GM21423 (cell line): ENCODE measurements at regions not wholly inside any gene's neighbourhood (a gene's known extent, or its start where the extent isn't known, plus 50 kb on each side); places are given as distances from the start of the nearest gene placed in this dataset.
"Not testable (repeated sequence)": the region's sequence is repeated elsewhere in the genome, so short reads cannot be mapped to it uniquely, and the experiment has no call there.

Source experiments
- ATAC-seq: cut with Tn5 transposase; IDR thresholded peaks from one replicate; pipeline ENCODE4 v1.9.1; 2021; ENCODE audit warnings: mild to moderate bottlenecking, moderate library complexity; ENCODE audit not compliant: unreplicated experiment

DNA sequence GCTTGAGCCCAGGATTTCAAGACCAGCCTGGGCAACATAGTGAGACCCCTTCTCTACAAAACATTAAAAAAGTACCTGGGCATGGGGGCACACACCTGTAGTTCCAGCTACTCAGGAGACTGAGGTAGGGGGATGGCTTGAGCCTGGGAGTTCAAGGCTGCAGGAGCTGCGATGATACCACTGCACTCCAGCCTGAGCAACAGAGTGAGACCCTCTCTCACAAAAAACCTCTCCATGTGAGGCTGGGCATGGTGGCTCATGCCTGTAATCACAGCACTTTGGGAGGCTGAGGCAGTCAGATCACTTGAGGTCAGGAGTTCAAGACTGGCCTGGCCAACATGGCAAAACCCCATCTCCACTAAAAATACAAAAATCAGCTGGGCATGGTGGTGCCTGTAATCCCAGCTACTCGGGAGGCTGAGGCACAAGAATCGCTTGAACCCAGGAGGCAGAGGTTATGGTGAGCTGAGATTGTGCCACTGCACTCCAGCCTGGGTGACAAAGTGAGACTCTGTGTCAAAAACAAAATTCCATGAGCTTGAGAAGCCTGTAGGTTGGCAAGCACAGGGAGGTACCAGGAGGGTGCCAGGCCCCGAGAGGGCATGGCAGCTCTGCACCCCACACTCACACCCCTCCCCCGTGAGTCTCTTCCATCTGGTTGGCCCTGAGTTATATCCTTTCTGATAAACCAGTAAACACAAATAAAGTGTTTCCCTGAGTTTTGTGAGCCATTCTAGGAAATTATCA lies 88.8 kb downstream of the KCNJ18 start:
- ATAC-seq: not testable (repeated sequence)

DNA sequence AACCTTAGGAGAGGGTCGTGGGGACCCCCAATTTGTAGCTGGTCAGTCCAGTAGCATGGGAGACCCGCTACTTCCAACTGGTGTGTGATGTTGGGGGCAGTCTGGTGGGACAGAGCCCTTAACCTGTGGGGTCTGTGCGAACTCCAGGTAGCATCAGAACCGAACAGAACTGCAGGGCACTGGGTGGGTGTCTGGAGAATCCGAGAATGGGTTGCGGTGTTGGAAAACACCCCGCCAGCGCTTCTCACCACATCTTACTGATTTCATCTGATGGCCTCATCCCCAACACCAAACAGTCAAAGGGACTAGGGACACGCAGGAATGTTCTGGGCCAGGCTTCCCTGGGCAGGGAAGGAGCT lies 89.3 kb downstream of the KCNJ18 start:
- ATAC-seq: not testable (repeated sequence)

DNA sequence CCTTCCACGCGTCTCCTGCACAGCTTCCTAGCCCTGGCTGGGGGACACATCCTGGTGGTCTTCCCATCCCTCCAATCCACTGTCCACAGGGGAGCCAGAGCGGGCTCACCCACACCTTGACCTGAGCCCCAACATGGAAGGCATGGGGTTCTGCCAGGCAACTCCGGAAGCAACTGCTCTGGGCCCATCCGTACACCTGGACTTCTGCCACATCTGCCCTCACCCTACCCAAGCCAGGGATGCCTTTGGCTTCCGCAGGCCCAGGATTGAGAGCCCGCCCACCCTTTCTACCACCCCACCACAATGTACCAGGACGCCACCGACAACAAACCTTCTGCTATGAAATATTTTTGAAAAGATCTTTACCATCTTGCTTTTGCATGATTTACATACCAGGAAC lies 89.8 kb downstream of the KCNJ18 start:
- ATAC-seq: not testable (repeated sequence)

DNA sequence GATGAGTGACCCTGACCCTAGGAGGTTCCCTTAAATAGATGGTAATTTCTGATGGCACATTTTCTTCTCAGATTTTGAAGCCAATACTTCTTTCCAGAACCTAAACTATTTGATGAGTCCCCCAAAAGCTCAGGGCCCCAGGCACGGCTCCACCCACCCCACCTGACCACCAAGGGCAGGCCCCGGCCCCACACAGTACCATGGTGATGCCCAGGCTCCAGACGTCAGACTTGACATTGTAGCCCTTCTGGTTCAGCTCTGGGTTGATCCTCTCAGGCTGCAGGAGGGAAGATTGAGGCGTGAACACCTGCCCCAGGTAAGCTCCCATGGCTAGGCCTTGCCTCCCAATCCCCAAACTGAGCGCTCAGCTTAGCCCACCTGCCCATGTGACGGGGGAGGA lies 90.3 kb downstream of the KCNJ18 start:
- not testable (repeated sequence) for ATAC-seq

DNA sequence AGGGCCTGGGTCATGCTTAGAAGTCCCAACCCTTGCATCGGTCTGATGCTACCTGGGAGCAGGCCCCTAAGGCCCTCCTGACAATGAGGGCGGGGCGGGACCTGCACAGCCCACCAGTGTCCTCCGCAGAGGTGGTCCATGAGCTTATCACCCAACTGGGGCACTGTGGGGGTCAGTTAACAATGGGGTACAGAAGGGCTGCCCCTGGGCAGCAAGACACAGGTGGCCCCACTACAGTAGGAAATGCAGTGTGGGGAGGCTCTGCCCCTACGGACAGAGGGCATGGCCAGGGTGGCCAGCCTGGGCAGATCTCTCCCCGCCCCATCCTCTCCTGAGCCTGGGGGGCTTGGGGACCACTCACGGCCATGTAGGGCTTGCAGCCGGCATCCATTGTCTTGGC lies 90.7 kb downstream of the KCNJ18 start:
- not testable (repeated sequence) for ATAC-seq

DNA sequence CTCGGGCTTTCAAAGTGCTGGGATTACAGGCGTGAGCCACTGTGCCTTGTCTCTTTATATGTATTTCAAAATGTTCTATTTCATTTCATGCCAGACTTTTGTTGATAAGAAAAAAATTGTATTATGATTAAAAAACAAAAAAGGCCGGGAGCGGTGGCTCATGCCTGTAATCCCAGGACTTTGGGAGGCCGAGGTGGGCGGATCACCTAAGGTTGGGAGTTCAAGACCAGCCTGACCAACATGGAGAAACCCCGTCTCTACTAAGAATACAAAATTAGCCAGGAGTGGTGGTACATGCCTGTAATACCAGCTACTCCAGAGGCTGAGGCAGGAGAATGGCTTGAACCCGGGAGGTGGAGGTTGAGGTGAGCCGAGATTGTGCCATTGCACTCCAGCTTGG lies 121.9 kb downstream of the KCNJ18 start:
- ATAC-seq: not testable (repeated sequence)

DNA sequence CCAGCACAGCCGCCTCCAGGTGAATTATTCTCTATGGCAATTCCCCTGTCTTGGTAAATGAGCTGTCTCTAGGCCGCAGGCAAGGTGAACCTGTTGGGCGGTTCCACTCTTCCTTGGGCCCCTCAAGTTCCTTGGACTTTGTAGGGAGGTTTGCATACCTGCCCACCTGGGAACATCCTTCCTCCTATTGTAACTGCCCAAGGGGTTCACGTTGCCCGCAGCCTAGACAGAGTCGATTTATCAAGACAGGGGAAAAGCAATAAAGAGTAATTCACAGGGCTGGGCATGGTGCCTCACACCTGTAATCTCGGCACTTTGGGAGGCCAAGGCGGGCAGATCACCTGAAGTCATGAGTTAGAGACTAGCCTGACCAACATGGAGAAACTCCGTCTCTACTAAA lies 122.5 kb downstream of the KCNJ18 start:
- no peak for ATAC-seq

DNA sequence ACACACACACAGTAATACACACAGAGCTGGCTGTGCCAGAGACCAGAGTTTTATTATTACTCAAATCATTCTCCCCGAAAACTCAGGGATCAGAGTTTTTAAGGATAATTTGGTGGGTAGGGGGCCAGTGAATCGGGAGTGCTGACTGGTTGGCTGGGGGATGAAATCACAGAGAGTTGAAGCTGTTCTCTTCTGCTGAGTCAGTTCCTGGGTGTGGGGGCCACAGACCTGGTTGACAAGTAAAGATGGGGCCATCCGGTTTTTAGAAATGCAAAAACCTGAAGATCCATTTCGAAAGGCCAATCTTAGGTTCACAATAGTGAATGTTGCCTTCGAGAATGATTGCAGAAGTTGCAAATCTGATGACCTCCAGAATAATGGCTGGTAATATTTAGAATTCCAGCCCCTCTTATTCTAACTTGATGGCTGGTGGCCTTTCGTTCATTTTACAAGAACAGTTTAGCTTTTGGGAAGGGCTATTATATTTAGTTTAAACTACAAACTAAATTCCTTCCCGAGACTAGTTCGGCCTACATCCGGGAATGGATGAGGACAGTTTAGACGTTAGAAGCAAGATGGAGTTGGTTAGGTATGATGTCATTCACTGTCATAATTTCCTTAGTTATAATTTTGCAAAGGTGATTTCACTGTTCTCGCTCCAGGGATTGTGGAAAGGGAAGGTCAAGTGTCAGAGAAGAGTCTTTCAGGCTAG lies 123.2 kb downstream of the KCNJ18 start:
- no peak for ATAC-seq

DNA sequence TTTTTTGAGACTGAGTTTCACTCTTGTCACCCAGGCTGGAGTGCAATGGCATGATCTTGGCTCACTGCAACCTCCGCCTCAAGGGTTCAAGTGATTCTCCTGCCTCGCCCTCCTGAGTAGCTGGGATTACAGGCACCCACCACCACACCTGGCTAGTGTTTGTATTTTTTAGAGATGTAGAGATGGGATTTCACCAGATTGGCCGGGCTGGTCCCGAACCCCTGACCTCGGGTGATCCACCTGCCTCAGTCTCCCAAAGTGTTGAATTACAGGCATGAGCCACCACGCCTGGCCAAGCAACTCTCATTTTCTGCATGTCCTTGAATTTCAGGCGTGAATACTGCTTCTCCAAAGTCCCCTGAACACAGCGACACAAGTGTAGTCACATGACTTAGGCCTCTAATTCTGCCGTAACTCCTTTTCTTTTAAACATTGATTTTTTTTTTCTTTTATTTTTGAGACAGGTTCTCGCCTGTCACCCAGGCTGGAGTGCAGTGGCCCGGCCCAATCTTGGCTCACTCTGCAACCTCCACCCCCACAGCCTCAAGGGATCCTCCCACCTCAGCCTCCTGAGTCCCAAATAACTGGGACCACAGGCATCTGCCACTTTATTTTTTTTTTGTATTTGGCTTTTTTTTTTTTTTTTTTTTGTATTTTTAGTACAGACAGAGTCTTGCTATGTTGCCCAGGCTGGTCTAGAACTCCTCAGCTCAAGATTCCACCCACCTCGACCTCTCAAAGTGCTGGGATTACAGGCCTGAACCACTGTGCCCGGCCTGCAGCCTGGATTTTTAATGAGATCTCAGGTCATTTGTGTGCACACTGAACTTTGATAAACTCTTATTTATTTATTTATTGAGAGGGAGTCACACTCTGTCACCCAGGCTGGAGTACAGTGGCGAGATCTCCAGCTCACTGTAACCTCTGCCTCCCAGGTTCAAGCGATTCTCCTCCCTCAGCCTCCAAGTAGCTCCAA lies 124.6 kb downstream of the KCNJ18 start:
- no peak for ATAC-seq

DNA sequence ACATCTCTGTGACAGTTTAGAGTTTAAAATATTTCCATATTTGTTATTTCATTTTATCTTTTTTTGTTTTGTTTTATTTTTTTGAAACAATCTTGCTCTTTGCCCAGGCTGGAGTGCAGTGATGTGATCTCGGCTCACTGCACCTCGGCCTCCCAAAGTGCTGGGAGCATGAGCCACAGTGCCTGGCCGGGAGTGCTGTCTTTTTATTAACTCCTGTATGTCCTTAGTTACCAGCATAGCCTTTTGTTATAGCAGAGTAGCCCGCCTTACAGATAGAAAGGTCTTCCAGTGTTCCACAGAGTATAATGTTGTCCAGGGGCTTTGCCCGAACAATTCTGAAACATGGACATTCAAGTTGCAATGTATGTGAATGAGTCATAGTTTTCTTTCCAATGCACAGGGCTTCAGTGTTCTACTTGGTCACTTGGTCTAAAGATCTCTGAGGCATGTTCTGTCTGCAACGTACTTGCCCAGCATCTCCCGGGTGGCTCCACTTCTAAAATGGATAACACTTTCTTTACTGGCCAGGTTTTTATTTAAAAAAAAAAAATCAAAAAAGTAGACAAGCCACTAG lies 125.6 kb downstream of the KCNJ18 start:
- no peak for ATAC-seq

DNA sequence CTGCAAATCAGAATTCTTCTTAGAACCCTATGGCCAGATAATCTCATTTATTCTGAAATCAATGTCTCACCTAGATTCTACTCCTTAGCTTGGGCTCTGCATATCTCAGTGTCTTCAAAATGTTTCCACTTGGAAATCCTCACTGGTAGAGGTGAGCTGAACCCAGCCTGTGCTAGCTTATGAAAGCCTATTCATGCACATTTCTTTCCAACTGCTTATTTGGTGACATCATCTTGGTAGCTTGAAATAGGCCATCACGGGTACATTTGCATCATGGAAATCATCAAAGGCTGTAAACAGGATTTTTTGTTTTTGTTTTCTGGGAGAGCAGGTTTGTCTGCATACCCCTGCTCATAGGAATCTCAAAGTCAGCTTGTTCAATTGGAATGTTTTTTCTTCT lies 130.8 kb downstream of the KCNJ18 start:
- no peak for ATAC-seq

DNA sequence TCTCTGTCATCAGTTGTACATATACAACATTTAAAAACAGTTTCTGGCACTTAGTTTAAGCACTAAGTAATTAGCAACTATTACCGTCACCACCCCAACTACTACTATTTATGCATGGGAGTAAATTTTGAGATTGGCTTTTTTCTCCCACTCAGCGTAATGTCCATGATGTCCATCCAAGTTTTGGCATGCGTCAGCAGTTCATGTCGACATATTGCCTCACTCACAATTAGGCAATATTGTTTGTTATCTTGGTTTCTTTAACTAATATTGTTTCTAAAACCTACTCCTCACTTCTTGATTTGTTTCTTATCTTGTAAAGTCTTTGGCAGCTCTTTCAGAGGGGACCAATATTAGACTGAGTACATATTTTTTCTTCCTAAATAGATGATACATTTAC lies 131.3 kb downstream of the KCNJ18 start:
- ATAC-seq: no peak

DNA sequence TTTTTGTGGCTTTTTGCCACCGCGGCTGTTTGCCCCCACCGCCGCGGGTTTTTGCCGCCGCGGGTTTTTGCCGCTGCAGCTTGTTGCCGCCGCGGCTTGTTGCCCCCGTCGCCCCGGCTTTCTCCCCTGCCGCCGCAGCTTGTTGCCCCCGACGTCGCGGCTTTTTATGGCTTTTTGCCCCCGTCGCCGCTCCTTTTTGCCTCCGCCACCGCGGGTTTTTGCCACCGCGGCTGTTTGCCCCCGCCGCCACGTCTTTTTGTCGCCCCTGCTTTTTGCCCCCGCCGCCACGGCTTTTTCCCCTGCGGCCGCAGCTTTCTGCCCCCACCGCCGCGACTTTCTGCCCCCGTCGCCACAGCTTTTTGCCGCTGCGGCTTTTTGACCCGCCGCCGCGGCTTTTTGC lies 149.5 kb downstream of the KCNJ18 start:
- no peak for ATAC-seq

DNA sequence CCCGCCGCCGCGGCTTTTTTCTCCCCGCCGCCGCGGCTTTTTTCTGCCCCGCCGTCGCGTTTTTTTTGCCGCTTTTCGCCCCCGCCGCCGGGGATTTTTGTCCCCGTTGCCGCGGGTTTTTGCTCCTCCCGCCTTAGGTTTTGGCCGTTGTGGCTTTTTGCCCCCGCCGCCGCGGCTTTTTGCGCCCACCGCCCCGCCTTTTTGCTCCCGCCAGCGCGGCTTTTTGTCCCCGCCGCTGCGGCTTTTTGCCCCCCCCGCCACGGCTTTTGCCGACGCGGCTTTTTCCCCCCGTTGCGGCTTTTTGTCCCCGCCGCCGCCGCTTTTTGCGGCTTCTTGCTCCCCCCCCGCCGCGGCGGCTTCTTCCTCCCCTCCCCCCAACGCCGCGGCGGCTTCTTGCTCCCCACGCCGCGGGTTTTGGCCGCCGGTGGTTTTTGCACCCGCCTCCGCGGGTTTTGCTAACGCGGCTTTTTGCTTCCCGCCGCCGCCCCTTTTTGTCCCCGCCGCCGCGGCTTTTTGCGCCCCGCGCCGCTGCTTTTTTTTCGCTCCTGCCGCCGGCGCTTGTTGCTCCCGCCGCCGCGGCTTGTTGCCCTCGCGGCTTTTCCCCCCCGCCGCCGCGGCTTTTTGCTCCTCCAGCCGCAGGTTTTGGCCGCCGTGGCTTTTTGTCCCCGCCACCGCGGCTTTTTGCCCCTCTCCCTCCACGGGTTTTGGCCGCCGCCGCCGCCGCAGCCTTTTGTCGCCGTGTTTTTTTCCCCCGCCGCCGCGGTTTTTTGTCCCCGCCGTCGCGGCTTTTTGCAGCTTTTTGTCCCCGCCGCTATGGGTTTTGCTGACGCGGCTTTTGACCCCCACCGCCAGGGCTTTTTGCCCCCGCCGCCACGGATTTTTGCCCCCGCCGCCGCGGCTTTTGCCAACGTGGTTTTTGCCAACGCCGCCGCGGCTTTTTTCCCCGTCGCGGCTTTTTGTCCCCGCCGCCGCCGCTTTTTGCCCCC lies 150.3 kb downstream of the KCNJ18 start:
- no peak for ATAC-seq

DNA sequence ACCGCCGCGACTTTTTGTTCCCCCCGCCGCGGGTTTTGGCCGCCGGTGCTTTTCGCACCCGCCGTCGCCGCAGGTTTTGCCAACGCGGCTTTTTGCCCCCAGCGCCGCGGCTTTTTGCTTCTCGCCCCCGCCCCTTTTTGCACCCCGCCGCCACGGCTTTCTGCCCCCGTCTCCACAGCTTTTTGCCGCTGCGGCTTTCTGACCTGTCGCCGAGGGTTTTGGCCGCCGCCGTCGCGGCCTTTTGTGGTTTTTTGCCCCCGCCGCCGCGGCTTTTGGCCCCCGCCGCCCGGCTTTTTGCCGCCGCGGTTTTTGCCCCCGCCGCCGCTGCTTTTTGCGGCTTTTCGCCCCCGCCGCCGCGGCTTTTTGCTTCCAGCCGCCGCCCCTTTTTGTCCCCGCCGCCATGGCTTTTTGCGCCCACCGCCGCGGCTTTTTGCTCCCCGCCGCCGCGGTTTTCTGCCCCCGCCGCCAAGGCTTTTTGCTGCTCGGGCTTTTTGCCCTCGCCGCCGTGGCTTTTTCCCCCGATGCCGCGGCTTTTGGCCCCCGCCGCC lies 151.1 kb downstream of the KCNJ18 start:
- no peak for ATAC-seq

DNA sequence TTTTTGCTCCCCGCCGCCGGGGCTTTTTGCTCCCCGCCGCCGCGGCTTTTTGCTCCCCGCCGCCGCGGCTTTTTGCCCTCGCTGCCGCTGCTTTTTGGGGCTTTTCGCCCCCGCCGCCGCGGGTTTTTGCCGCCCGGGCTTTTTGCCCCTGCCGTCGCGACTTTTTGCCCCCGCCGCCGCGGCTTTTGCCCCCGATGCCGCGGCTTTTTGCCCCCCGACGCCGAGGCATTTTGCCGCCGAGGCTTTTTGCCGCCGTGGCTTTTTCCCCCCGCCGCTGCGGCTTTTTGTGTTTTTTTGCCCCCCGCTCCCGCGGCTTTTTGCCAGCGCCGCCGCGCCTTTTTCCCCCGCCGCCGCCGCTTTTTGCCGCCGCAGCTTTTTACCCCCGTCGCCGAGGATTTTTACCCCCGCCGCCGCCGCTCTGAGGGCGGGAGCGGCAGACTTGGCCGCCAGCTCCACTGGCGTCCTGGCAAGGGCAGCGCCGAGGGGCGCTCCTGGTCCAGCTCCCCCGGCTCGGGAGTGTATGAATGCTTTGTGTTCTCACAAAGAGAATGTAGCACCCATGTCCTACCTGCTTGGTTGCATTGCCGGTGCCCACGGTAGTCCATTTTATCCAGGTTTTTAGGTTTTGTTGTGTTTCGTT lies 151.7 kb downstream of the KCNJ18 start:
- no peak for ATAC-seq

DNA sequence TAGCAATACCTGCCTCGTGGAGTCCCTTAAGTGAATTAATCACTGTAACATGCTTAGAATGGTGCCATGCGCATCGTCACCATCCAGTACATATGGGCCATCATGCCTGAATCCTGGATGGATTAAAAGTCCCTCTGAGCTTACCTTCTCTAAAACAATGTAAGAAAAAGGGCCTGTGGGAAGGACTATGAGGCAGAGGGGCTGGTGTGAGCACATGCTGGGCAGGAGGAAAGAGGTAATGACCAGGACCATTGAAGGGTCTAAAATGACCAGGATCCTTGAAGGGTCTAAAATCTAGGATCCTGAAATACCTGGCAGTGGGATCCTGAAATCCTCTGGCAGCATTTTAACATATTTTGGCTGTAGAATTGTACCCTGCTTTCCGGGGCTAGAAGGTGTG lies 156.2 kb downstream of the KCNJ18 start:
- ATAC-seq: not testable (repeated sequence)

DNA sequence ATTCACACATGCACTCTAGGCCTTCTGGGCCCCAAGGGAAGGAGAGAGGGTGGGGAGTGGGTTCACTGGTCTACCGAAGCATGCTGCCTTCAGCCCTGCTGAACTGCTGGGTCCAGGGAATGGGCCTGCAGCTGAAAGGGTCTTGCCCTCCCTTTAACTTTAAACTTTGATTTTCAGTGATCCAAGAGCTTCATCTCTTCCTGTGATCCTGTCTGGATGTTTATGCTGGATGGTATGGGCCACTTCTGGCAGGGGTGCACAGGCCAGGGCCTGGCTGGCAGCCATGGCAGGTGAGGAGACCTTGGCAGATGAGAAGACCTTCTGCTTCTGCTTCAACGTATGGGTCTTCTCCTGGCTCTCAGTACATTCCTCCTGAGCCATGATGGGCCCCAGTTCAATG lies 156.7 kb downstream of the KCNJ18 start:
- not testable (repeated sequence) for ATAC-seq

DNA sequence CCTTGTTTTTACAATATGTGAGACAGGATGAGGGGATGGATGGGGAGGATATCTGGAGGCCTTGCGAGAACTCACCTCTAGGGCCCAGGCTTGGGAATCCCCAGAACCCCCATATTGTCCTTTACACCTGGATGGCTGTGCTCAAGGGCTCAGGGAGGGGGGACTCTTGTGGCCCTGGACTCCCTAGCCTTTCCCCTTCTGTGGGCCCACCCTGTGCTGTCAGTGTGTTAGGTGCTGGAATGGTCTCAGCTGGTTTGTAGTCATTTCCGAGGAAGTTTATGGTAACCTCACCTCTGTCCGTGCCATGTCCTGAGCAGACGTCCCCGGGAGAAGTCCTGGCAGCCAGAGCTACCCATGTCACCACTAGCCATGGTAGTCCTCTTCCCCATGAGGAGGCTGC lies 158.3 kb downstream of the KCNJ18 start:
- ATAC-seq: not testable (repeated sequence)
